IPS-15b (cell line): ENCODE measurements at regions not wholly inside any gene's neighbourhood (a gene's known extent, or its start where the extent isn't known, plus 50 kb on each side); places are given as distances from the start of the nearest gene placed in this dataset.

ENCODE experiments used
- H3K27me3 ChIP-seq: one replicate; pipeline ENCODE4 v1.6.1; 2013; ENCODE audit warnings: low read length; ENCODE audit not compliant: control insufficient read depth, insufficient read depth
- H3K36me3 ChIP-seq: one replicate; pipeline ENCODE4 v1.6.1; 2013; ENCODE audit warnings: low read length; ENCODE audit not compliant: control insufficient read depth, insufficient read depth
- H3K4me1 ChIP-seq: one replicate; pipeline ENCODE4 v1.6.1; 2013; ENCODE audit warnings: mild to moderate bottlenecking, low read length; ENCODE audit not compliant: control insufficient read depth, insufficient read depth
- H3K4me3 ChIP-seq: one replicate; pipeline ENCODE4 v1.5.1; 2013; ENCODE audit warnings: low read depth, low read length
- H3K9ac ChIP-seq: one replicate; pipeline ENCODE4 v1.6.1; 2013; ENCODE audit warnings: low read depth, mild to moderate bottlenecking, low read length
- H3K9me3 ChIP-seq: one replicate; pipeline ENCODE4 v1.6.1; 2013; ENCODE audit warnings: mild to moderate bottlenecking, low read length; ENCODE audit not compliant: control insufficient read depth, insufficient read depth

- H3K36me3 ChIP-seq: no peaks in the 10 kb centered on the region
- no peak overlapping the region for H3K9ac ChIP-seq
- no peaks in the 10 kb centered on the region for H3K27me3 ChIP-seq
- peaks cover 7% of the 10 kb centered on the region for H3K4me1 ChIP-seq
- H3K4me3 ChIP-seq: no peak overlapping the region
- no peaks in the 10 kb centered on the region for H3K9me3 ChIP-seq
Measured at GRCh38 chr10:55353414-55353813, 552.4 kb upstream of the PCDH15 start.

- no peak overlapping the region for H3K9ac ChIP-seq
- no peaks in the 10 kb centered on the region for H3K27me3 ChIP-seq
- peaks cover 7% of the 10 kb centered on the region for H3K4me1 ChIP-seq
- no peak overlapping the region for H3K4me3 ChIP-seq
- no peaks in the 10 kb centered on the region for H3K9me3 ChIP-seq
- no peaks in the 10 kb centered on the region for H3K36me3 ChIP-seq
Measured at GRCh38 chr10:55351431-55351830, 550.4 kb upstream of the PCDH15 start.

GRCh38 chr10:55348534-55348933, 547.5 kb upstream of the PCDH15 start:
- no peaks in the 10 kb centered on the region for H3K36me3 ChIP-seq

GRCh38 chr10:55330486-55330885, 529.5 kb upstream of the PCDH15 start:
- no peak overlapping the region for H3K9ac ChIP-seq
- H3K4me3 ChIP-seq: no peak overlapping the region
- no peaks in the 10 kb centered on the region for H3K4me1 ChIP-seq
- no peaks in the 10 kb centered on the region for H3K9me3 ChIP-seq
- H3K36me3 ChIP-seq: no peaks in the 10 kb centered on the region
- H3K27me3 ChIP-seq: no peaks in the 10 kb centered on the region

More at GRCh38 chr10:55348534-55348933, 547.5 kb upstream of the PCDH15 start:
- Histone ChIP-seq H3K27me3 (no peaks in the 10 kb centered on the region), H3K4me1 (peaks cover 7% of the 10 kb centered on the region), H3K9ac (no peak overlapping the region), H3K9me3 (no peaks in the 10 kb centered on the region), H3K4me3 (no peak overlapping the region)

- Histone ChIP-seq H3K36me3 (no peaks in the 10 kb centered on the region), H3K9me3 (no peaks in the 10 kb centered on the region), H3K4me1 (no peaks in the 10 kb centered on the region), H3K27me3 (no peaks in the 10 kb centered on the region), H3K4me3 (no peak overlapping the region), H3K9ac (no peak overlapping the region)
Measured at GRCh38 chr10:55329796-55330195, 528.8 kb upstream of the PCDH15 start.

GRCh38 chr10:55320187-55320700, 519.2 kb upstream of the PCDH15 start:
- Histone ChIP-seq H3K9me3 (no peaks in the 10 kb centered on the region), H3K27me3 (no peaks in the 10 kb centered on the region), H3K36me3 (no peaks in the 10 kb centered on the region), H3K9ac (no peak overlapping the region), H3K4me1 (no peaks in the 10 kb centered on the region), H3K4me3 (no peak overlapping the region)

GRCh38 chr10:55311848-55312635, 511.0 kb upstream of the PCDH15 start:
- Histone ChIP-seq H3K4me3 (no peak overlapping the region), H3K36me3 (no peaks in the 10 kb centered on the region)

GRCh38 chr10:55310143-55310542, 509.1 kb upstream of the PCDH15 start:
- H3K9ac ChIP-seq: no peak overlapping the region
- H3K36me3 ChIP-seq: no peaks in the 10 kb centered on the region
- H3K4me3 ChIP-seq: no peak overlapping the region
- no peaks in the 10 kb centered on the region for H3K27me3 ChIP-seq
- H3K9me3 ChIP-seq: no peaks in the 10 kb centered on the region
- H3K4me1 ChIP-seq: no peaks in the 10 kb centered on the region

More at GRCh38 chr10:55311848-55312635, 511.0 kb upstream of the PCDH15 start:
- Histone ChIP-seq H3K4me1 (no peaks in the 10 kb centered on the region), H3K27me3 (no peaks in the 10 kb centered on the region), H3K9me3 (no peaks in the 10 kb centered on the region), H3K9ac (no peak overlapping the region)

- Histone ChIP-seq H3K9me3 (no peaks in the 10 kb centered on the region), H3K36me3 (no peaks in the 10 kb centered on the region), H3K27me3 (no peaks in the 10 kb centered on the region), H3K4me3 (no peak overlapping the region), H3K4me1 (no peaks in the 10 kb centered on the region), H3K9ac (no peak overlapping the region)
Measured at GRCh38 chr10:55305285-55305684, 504.3 kb upstream of the PCDH15 start.

GRCh38 chr10:55287346-55287745, 486.3 kb upstream of the PCDH15 start:
- no peak overlapping the region for H3K9ac ChIP-seq
- no peaks in the 10 kb centered on the region for H3K27me3 ChIP-seq
- H3K4me3 ChIP-seq: no peak overlapping the region

GRCh38 chr10:55283031-55283430, 482.0 kb upstream of the PCDH15 start:
- Histone ChIP-seq H3K4me3 (no peak overlapping the region), H3K36me3 (no peaks in the 10 kb centered on the region), H3K9me3 (no peaks in the 10 kb centered on the region), H3K27me3 (no peaks in the 10 kb centered on the region), H3K9ac (no peak overlapping the region), H3K4me1 (no peaks in the 10 kb centered on the region)

More at GRCh38 chr10:55287346-55287745, 486.3 kb upstream of the PCDH15 start:
- no peaks in the 10 kb centered on the region for H3K9me3 ChIP-seq
- H3K4me1 ChIP-seq: no peaks in the 10 kb centered on the region
- no peaks in the 10 kb centered on the region for H3K36me3 ChIP-seq

- no peaks in the 10 kb centered on the region for H3K4me1 ChIP-seq
- no peak overlapping the region for H3K4me3 ChIP-seq
- H3K9me3 ChIP-seq: no peaks in the 10 kb centered on the region
- H3K27me3 ChIP-seq: no peaks in the 10 kb centered on the region
- no peak overlapping the region for H3K9ac ChIP-seq
- no peaks in the 10 kb centered on the region for H3K36me3 ChIP-seq
Measured at GRCh38 chr10:55280696-55281095, 479.7 kb upstream of the PCDH15 start.
